ENCODE measurements at regions not wholly inside any gene's neighbourhood (a gene's known extent, or its start where the extent isn't known, plus 50 kb on each side); places are given as distances from the start of the nearest gene placed in this dataset.

DNA sequence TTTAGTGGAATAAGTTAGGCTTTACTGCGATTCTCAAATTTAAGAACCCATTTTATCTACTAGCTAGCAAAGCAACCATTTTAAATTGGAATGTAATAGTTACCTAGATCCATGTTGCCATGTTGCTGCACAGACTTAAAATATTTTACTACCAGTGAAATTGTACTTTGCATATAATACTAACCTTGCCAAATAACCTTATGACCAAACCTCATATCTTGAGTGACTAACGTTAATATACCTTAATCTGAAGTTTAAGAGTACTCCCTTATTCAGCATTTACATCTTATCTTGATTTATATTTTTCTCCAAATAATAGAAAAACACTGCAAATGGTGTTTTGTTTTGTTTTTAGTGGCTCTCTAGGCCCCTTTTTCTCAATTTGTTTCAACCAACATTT, 50.3 kb upstream of the NAB1 start:
- Histone ChIP-seq H3K27ac (no peak overlapping the region), H3K27me3 (no peaks in the 10 kb centered on the region), H3K9me3 (no peaks in the 10 kb centered on the region), H3K4me1 (no peaks in the 10 kb centered on the region), H3K36me3 (no peaks in the 10 kb centered on the region), H3K4me3 (no peak overlapping the region)
- no peak for DNase-seq (ENCODE audit: low spot score in 2 of 2)
- intact Hi-C loops (cut with DNase I; ENCODE audit: low total_unique reads) = no loop called here
- TF ChIP-seq POLR2AphosphoS5 (IDR thresholded peaks at IDR 0.05) = no peak
- no peak for TF ChIP-seq POLR2A (IDR thresholded peaks at IDR 0.05)
- TF ChIP-seq CTCF (IDR thresholded peaks at IDR 0.05) = no peak

DNA sequence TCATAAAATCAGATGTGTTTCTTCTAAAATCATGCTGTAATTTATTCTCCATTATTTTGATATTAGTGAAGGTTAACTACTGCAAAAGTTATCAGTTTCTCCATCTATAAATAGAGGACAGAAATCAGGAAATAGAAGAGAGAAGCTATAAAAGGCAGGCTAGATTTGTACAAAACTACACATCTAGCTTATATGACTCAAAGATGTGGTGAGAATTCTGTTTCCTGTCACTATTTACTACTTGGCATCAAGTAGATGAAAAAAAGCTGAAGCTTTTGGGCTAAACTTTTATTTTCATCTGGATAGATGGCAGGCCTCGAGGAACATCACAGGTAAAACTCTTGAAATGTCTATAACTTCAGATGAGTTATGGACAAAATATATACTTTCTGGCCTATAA, 49.8 kb upstream of the NAB1 start:
- TF ChIP-seq POLR2A (IDR thresholded peaks at IDR 0.05) (no peak), CTCF (IDR thresholded peaks at IDR 0.05) (no peak), POLR2AphosphoS5 (IDR thresholded peaks at IDR 0.05) (no peak)
- no peak for DNase-seq (ENCODE audit: low spot score in 2 of 2)
- Histone ChIP-seq H3K4me1 (no peaks in the 10 kb centered on the region), H3K9me3 (no peaks in the 10 kb centered on the region), H3K4me3 (no peak overlapping the region), H3K27ac (no peak overlapping the region), H3K27me3 (no peaks in the 10 kb centered on the region), H3K36me3 (no peaks in the 10 kb centered on the region)
- intact Hi-C loops (cut with DNase I; ENCODE audit: low total_unique reads) = no loop called here
